BLaER1 treated with 17β-estradiol and CSF1 and Interleukin-3, amounts not matched to agents 10 nM and 100 nM (cell line): ENCODE measurements at regions not wholly inside any gene's neighbourhood (a gene's known extent, or its start where the extent isn't known, plus 50 kb on each side); places are given as distances from the start of the nearest gene placed in this dataset.

Source experiments
- H3K27ac ChIP-seq, 11 experiments: shearing (Covaris generic); formaldehyde crosslinking; 2 replicates each; pipeline ENCODE4 v1.8.1; 2022
- H3K27me3 ChIP-seq, 11 experiments: shearing (Covaris generic); formaldehyde crosslinking; 2 replicates each; pipeline ENCODE4 v1.8.1; 2022
- H3K36me3 ChIP-seq, 11 experiments: shearing (Covaris generic); formaldehyde crosslinking; 2 replicates each; pipeline ENCODE4 v1.8.1; 2022
- H3K4me1 ChIP-seq, 10 experiments: shearing (Covaris generic); formaldehyde crosslinking; 2 replicates each; pipeline ENCODE4 v1.8.1; 2022
- H3K4me2 ChIP-seq, 11 experiments: shearing (Covaris generic); formaldehyde crosslinking; 2 replicates each; pipeline ENCODE4 v1.8.1; 2022
- H3K4me3 ChIP-seq, 10 experiments: shearing (Covaris generic); formaldehyde crosslinking; 2 replicates each; pipeline ENCODE4 v1.8.1; 2022
- H3K9ac ChIP-seq, 11 experiments: shearing (Covaris generic); formaldehyde crosslinking; 2 replicates each; pipeline ENCODE4 v1.8.1; 2022
- H3K9me3 ChIP-seq, 11 experiments: shearing (Covaris generic); formaldehyde crosslinking; replicated peaks in 1 of 11; 2 replicates each; pipeline ENCODE4 v1.8.1; 2022
- H4K20me1 ChIP-seq, 11 experiments: shearing (Covaris generic); formaldehyde crosslinking; 2 replicates each; pipeline ENCODE4 v1.8.1; 2022
- Cebpa-rat ChIP-seq, 11 experiments: shearing (Covaris generic); IDR thresholded peaks; 2 replicates each; pipeline ENCODE4 v1.8.1; 2022

DNA sequence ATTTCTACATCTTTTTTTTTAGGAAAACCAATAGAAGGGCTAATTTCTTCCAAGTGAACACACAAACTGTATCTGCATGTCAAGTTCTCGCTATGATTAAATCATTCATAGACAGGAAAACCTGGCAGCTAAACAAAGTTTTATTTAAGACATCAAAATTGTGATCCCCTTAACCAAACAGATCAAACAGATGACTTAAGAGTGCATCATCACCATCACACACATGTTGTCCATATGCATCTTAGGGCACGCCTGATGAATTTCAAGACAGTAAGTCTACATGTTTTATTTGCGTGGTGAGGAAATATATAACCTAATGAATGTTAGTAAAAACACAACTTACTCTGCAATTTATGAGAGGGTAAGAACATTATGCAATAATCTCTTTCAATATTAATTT is 317.0 kb upstream of the ANXA10 start:
- H3K4me1 ChIP-seq, result no peaks in the 10 kb centered on the region
- H3K9me3 ChIP-seq, result no peaks in the 10 kb centered on the region
- no peak overlapping the region for H3K9ac ChIP-seq
- H4K20me1 ChIP-seq, result no peaks in the 10 kb centered on the region
- no peaks in the 10 kb centered on the region for H3K36me3 ChIP-seq
- TF ChIP-seq Cebpa-rat (IDR thresholded peaks at IDR 0.05), result no peak
- no peak overlapping the region for H3K4me2 ChIP-seq
- no peak overlapping the region for H3K4me3 ChIP-seq
- H3K27me3 ChIP-seq, result no peaks in the 10 kb centered on the region
- no peak overlapping the region for H3K27ac ChIP-seq

DNA sequence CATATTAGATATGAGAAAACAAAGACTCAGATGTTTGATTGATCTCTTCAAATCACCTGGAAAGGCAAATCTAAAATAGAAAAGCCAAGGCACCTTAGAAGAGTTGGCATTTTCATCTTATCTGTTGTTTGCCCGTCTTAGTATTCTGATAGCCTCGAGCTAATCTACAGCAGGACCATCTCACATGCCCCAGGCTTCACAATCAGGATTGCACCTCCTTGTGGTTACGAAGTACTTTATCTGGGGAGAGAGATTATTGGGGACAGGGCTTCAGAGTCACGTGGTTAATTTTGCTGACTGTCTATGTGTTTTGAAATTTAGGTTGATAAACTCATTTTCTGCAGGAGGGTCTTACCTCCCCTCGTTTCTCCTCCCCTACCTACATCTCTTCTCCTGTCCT is 313.1 kb upstream of the ANXA10 start:
- no peaks in the 10 kb centered on the region for H3K36me3 ChIP-seq
- H3K27ac ChIP-seq, result no peak overlapping the region
- TF ChIP-seq Cebpa-rat (IDR thresholded peaks at IDR 0.05), result no peak
- no peak overlapping the region for H3K4me2 ChIP-seq
- no peaks in the 10 kb centered on the region for H4K20me1 ChIP-seq
- no peaks in the 10 kb centered on the region for H3K27me3 ChIP-seq
- H3K4me3 ChIP-seq, result no peak overlapping the region
- H3K9me3 ChIP-seq, result no peaks in the 10 kb centered on the region
- no peak overlapping the region for H3K9ac ChIP-seq
- H3K4me1 ChIP-seq, result no peaks in the 10 kb centered on the region

DNA sequence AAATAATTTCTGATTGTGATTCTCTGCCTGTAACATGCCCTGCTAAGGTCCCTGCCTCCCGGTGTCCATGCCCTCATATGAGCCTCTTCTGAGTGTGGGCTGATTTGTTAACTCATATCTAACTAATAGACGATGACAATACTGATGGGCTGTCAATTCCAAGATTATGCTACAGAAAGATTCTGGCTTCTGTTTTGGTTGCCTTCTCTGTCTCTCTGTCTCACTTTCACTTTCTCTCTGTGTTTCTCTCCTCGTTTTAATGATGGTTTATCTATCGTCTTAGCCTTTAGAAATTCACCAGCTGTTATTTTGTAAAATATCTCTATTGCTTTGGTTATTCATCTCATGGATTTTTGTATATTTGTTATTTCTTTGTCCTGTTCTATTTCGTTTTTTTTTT is 312.5 kb upstream of the ANXA10 start:
- H3K4me2 ChIP-seq, result no peak overlapping the region
- H3K36me3 ChIP-seq, result no peaks in the 10 kb centered on the region
- TF ChIP-seq Cebpa-rat (IDR thresholded peaks at IDR 0.05), result no peak
- no peak overlapping the region for H3K9ac ChIP-seq
- H4K20me1 ChIP-seq, result no peaks in the 10 kb centered on the region
- no peaks in the 10 kb centered on the region for H3K9me3 ChIP-seq
- no peak overlapping the region for H3K27ac ChIP-seq
- H3K4me1 ChIP-seq, result no peaks in the 10 kb centered on the region
- no peaks in the 10 kb centered on the region for H3K27me3 ChIP-seq
- H3K4me3 ChIP-seq, result no peak overlapping the region

DNA sequence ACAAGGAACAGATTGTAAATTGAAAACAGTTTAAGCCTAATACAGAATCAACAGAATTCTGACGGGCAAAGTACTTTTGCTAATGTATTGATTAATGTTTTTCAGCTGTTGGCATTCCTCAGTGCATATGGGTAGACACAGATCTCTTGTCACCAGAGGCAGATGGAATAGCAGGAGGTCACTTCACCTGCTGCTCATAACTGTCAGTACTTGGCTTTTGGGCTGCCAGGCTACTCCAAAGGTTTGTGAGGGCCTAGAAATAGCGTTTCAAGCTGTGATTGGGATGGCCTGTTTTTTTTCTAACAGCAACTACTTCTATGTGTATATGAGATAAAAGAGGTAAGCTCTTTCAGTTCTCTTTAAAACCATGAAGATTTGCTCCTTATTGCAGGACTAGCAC is 307.5 kb upstream of the ANXA10 start:
- no peak overlapping the region for H3K4me3 ChIP-seq

DNA sequence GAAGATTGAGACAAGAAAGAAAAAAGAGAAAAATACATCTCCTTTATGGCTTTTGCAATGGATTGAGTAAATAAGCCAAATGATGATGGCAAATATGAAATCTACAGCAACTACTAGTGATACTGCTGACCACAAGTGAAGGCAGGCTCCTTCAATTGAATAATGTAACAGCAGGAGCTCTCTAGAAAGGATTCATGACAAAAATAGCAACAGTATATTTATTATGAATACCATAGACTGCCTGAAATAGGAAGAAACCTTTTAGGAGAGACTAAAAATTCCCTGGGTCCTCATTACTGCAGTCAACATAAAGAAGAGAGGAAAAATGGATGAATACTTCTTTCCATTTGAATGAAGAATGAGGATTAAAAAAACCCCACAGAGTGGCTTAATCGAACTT is 306.8 kb upstream of the ANXA10 start:
- no peaks in the 10 kb centered on the region for H4K20me1 ChIP-seq
- no peaks in the 10 kb centered on the region for H3K9me3 ChIP-seq
- H3K27me3 ChIP-seq, result no peaks in the 10 kb centered on the region
- H3K9ac ChIP-seq, result no peak overlapping the region
- no peaks in the 10 kb centered on the region for H3K4me1 ChIP-seq
- H3K4me2 ChIP-seq, result no peak overlapping the region
- no peak for TF ChIP-seq Cebpa-rat (IDR thresholded peaks at IDR 0.05)
- H3K27ac ChIP-seq, result no peak overlapping the region
- no peak overlapping the region for H3K4me3 ChIP-seq
- no peaks in the 10 kb centered on the region for H3K36me3 ChIP-seq

More for the DNA sequence above, 307.5 kb upstream of the ANXA10 start:
- Histone ChIP-seq H3K9me3 (no peaks in the 10 kb centered on the region), H3K4me2 (no peak overlapping the region), H3K27me3 (no peaks in the 10 kb centered on the region), H3K36me3 (no peaks in the 10 kb centered on the region), H3K4me1 (no peaks in the 10 kb centered on the region), H3K9ac (no peak overlapping the region), H3K27ac (no peak overlapping the region), H4K20me1 (no peaks in the 10 kb centered on the region)
- no peak for TF ChIP-seq Cebpa-rat (IDR thresholded peaks at IDR 0.05)

DNA sequence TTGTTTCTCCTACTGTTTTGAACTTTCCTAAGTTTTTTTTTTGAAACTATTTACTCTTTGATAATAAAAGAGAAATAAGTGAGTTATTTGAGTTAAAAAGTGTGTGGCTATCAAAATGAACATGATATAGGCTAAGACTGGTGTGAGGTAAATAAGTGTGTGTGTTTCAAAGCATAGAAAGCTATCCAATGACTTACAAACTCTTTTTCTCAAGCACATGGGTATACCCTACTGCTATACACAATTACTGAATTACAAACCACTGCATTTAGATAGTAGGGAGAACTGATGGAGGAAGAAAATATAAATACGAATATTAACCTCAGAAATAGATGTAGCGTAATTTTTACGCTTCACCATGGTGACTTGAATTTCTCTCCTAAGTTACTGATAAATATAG is 305.8 kb upstream of the ANXA10 start:
- Histone ChIP-seq H3K9me3 (no peaks in the 10 kb centered on the region), H3K4me2 (no peak overlapping the region), H3K4me3 (no peak overlapping the region), H3K27me3 (no peaks in the 10 kb centered on the region), H4K20me1 (no peaks in the 10 kb centered on the region), H3K27ac (no peak overlapping the region), H3K9ac (no peak overlapping the region), H3K36me3 (no peaks in the 10 kb centered on the region), H3K4me1 (no peaks in the 10 kb centered on the region)
- no peak for TF ChIP-seq Cebpa-rat (IDR thresholded peaks at IDR 0.05)

DNA sequence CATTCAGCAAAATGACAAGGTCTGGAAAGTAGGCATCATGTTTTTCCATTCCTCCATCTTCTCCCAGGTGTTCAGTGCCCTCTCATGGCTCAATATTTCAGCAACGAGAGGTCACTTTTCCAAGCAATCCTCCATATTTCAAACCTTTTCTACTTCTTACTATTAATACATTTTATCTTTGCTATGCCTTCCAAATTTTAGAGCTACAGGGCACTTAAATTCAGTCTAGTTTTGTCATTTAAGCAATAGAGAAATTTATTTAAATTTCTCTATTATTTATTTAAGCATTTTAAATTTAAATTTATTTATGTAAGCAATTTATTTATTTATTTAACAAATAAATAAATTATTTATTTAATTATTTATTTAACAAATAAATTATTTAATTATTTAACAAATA is 305.1 kb upstream of the ANXA10 start:
- Histone ChIP-seq H3K27ac (no peak overlapping the region), H3K36me3 (no peaks in the 10 kb centered on the region), H3K27me3 (no peaks in the 10 kb centered on the region), H3K4me1 (no peaks in the 10 kb centered on the region), H4K20me1 (no peaks in the 10 kb centered on the region), H3K9me3 (no peaks in the 10 kb centered on the region), H3K9ac (no peak overlapping the region), H3K4me2 (no peak overlapping the region), H3K4me3 (no peak overlapping the region)
- TF ChIP-seq Cebpa-rat (IDR thresholded peaks at IDR 0.05), result no peak

DNA sequence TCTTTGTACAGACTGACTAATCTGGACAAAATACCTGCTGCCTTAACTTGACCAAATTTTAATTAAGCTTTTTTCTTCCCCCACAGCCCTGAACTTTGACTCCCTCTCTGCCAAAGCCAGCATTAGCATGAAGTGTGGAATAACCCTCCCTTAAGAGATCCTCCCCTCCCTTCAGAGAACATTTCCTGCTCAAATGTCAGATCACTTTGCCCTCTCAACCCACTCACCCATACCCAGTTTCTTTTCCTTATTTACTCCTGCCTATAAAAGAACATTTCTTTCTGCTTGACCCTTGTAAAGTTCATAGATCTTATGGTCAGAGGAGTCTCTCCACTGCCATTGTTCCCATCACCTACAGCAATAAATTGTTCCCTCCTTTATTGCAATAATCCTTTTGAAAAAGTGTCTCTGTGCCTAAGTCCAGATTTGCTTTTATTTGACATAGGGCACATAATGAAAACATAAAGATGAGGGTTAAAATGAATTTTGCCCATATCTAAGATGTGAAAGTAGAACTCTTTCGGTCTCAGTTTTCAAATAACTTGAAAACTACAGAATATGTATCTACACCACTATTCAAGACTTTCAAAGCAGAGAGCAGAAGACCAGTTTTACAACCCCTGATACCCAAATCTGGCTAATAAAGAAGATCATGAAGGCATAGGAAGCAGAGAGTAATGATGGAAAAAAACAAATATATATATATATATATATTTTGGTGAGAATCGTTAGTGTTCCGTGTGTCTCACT is 289.7 kb upstream of the ANXA10 start:
- no peak overlapping the region for H3K4me2 ChIP-seq
- TF ChIP-seq Cebpa-rat (IDR thresholded peaks at IDR 0.05), result no peak

DNA sequence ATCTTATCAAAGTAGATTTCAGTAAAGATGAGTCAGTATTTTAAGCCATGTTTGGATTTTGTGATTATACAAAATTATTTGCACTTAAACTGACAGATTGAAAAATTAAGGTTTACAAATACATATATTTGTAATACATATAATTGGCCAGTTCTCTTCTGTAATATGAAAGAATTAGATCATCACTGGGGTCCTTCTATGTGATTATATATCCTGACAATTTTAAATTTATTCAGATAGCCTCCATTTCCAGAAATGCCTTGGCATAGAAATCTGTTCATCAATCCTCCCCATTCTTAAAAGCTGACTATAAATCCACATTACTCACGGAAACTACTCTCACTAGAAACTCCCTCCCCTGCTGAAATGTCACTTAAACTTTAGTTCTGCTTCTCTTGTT is 280.4 kb upstream of the ANXA10 start:
- no peak overlapping the region for H3K9ac ChIP-seq
- H3K4me1 ChIP-seq, result no peaks in the 10 kb centered on the region
- H3K4me3 ChIP-seq, result no peak overlapping the region
- no peaks in the 10 kb centered on the region for H3K36me3 ChIP-seq
- H3K4me2 ChIP-seq, result no peak overlapping the region
- H3K27me3 ChIP-seq, result no peaks in the 10 kb centered on the region
- no peak overlapping the region for H3K27ac ChIP-seq
- peaks cover 9 to 23% (median 17%) of the 10 kb centered on the region in 11 experiments; a peak in 20 of 22 replicates for H3K9me3 ChIP-seq
- no peak for TF ChIP-seq Cebpa-rat (IDR thresholded peaks at IDR 0.05)
- H4K20me1 ChIP-seq, result no peaks in the 10 kb centered on the region

More for the DNA sequence above, 289.7 kb upstream of the ANXA10 start:
- H4K20me1 ChIP-seq, result no peaks in the 10 kb centered on the region
- H3K36me3 ChIP-seq, result no peaks in the 10 kb centered on the region
- no peaks in the 10 kb centered on the region for H3K9me3 ChIP-seq
- peaks cover 0 to 3% (median 0%) of the 10 kb centered on the region in 10 experiments; a peak in 1 of 20 replicates for H3K4me1 ChIP-seq
- H3K9ac ChIP-seq, result no peak overlapping the region
- H3K4me3 ChIP-seq, result no peak overlapping the region
- no peak overlapping the region for H3K27ac ChIP-seq
- no peaks in the 10 kb centered on the region for H3K27me3 ChIP-seq

DNA sequence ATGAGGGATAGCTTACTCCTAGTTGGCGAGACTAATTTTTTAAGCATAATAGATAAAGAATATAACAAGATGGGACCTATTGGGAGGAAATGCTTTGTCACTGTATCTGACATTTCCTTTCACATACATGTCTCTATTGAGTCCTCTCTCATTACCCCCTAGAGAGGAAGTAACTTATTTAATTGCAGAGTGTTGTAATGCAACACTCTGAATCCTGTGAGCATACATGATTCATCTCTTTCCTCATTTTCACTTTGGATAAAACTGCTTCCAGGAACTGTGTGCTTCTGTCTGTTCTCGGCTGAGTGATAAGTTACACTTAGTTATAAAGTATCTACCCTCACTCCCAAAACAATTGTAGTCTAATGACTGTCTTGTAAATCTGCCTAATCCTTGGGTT is 266.1 kb upstream of the ANXA10 start:
- Histone ChIP-seq H3K9ac (peak overlapping the region in 1 of 11 experiments; percentile 24; a peak in 1 of 22 replicates), H3K4me1 (peaks cover 7 to 19% (median 12%) of the 10 kb centered on the region in 10 experiments; a peak in 17 of 20 replicates), H3K4me2 (peak overlapping the region in 10 of 11 experiments; percentile 30 to 56 (median 44); a peak in 18 of 22 replicates), H3K9me3 (no peaks in the 10 kb centered on the region), H3K27me3 (no peaks in the 10 kb centered on the region), H3K27ac (peak overlapping the region in 8 of 11 experiments; percentile 27 to 65 (median 58); a peak in 16 of 22 replicates), H3K4me3 (no peak overlapping the region), H4K20me1 (no peaks in the 10 kb centered on the region), H3K36me3 (no peaks in the 10 kb centered on the region)
- no peak; a peak in 1 of 22 replicates for TF ChIP-seq Cebpa-rat (IDR thresholded peaks at IDR 0.05)
